ENCODE measurements at regions not wholly inside any gene's neighbourhood (a gene's known extent, or its start where the extent isn't known, plus 50 kb on each side); places are given as distances from the start of the nearest gene placed in this dataset.

GRCh38 chr13:47592256-47592655 is 408.8 kb downstream of the SUCLA2 start:
- Histone ChIP-seq H2AK5ac (ENCODE audit: insufficient read length, low read length) (no peak overlapping the region), H3K4ac (ENCODE audit: low read depth, low read length) (no peak overlapping the region), H3K56ac (ENCODE audit: insufficient read length, low read depth, low read length) (no peak overlapping the region), H3K18ac (ENCODE audit: insufficient read length, low read depth, low read length) (no peak overlapping the region), H3K4me2 (ENCODE audit: insufficient read depth, insufficient read length, low read length) (no peak overlapping the region), H3T11ph (ENCODE audit: low read length) (no peak overlapping the region), H2BK5ac (ENCODE audit: insufficient read length, low read length) (no peak overlapping the region), H3K4me1 (ENCODE audit: insufficient read depth, low read length) (no peaks in the 10 kb centered on the region), H3K27ac (ENCODE audit: insufficient read length, low read depth, low read length) (no peak overlapping the region), H2BK15ac (ENCODE audit: low read depth, low read length) (no peak overlapping the region), H3K14ac (ENCODE audit: insufficient read depth, low read length) (no peak overlapping the region), H2BK20ac (ENCODE audit: low read depth, low read length, poor library complexity, severe bottlenecking) (no peak overlapping the region), H2BK120ac (ENCODE audit: low read depth, low read length, poor library complexity, severe bottlenecking) (no peak overlapping the region), H4K8ac (replicated peaks; ENCODE audit: insufficient read length, low read depth, low read length) (no peak overlapping the region), H3K23ac (ENCODE audit: insufficient read length, low read depth, low read length) (no peak overlapping the region), H3K23me2 (ENCODE audit: insufficient read length, low read depth, low read length, poor library complexity, severe bottlenecking) (no peaks in the 10 kb centered on the region), H4K91ac (ENCODE audit: insufficient read length, low read depth, low read length) (no peak overlapping the region), H2AFZ (ENCODE audit: low read length) (no peak overlapping the region), H3K9ac (ENCODE audit: extremely low read depth, insufficient read length, low read length) (no peak overlapping the region), H4K5ac (ENCODE audit: insufficient read length, low read depth, low read length) (no peak overlapping the region), H3K27me3 (ENCODE audit: insufficient read depth, low read length) (no peaks in the 10 kb centered on the region), H3K79me1 (ENCODE audit: insufficient read depth, low read depth, low read length, poor library complexity, severe bottlenecking) (no peaks in the 10 kb centered on the region), H2BK12ac (ENCODE audit: insufficient read length, low read depth, low read length) (no peak overlapping the region), H3K9me3 (ENCODE audit: control insufficient read depth, low read depth, low read length) (no peaks in the 10 kb centered on the region), H4K20me1 (ENCODE audit: control insufficient read depth, insufficient read depth, insufficient read length) (no peaks in the 10 kb centered on the region), H3K79me2 (ENCODE audit: insufficient read depth, low read length) (no peaks in the 10 kb centered on the region)
- Mint-ChIP-seq H3K4me3 (no peak overlapping the region), H3K27ac (no peak overlapping the region), H3K36me3 (ENCODE audit: insufficient read depth in 1 of 3, low read depth in 3 of 3) (peaks cover 0 to 14% (median 0%) of the 10 kb centered on the region in 3 experiments; a peak in 2 of 7 replicates), H3K9me3 (peaks cover 20 to 23% of the 10 kb centered on the region in 2 experiments), H3K4me1 (no peaks in the 10 kb centered on the region), H3K27me3 (ENCODE audit: low read depth) (no peaks in the 10 kb centered on the region)
- no CpG with 5 or more reads among the region's 1 CpG for WGBS (ENCODE audit: extremely low coverage, insufficient read length, low lambda C conversion rate)
- DNase-seq: no peak
- no peak for TF ChIP-seq CTCF (conservative IDR thresholded peaks at IDR 0.05)

Data from H9 (cell line).